Keratinocyte (primary cell): ENCODE measurements at regions not wholly inside any gene's neighbourhood (a gene's known extent, or its start where the extent isn't known, plus 50 kb on each side); places are given as distances from the start of the nearest gene placed in this dataset.

Experiments used
- EZH2 ChIP-seq: IDR thresholded peaks from one replicate; pipeline ENCODE4 v1.6.1; 2012; ENCODE audit warnings: inconsistent platforms, mild to moderate bottlenecking, low read length, moderate library complexity
- TF ChIP-seq, protein P1 (sequence below), 3 experiments: IDR thresholded peaks in 1 of 3; conservative IDR thresholded peaks in 1 of 3; optimal IDR thresholded peaks in 1 of 3; 2 replicates in 2 of 3; 3 replicates in 1 of 3; pipeline versions ENCODE3 to v1.5.1; 2011; ENCODE audit warnings: low read length in 3 of 3, mild to moderate bottlenecking in 3 of 3, moderate library complexity in 2 of 3, control low read depth in 1 of 3, inconsistent platforms in 1 of 3; ENCODE audit not compliant: insufficient read depth in 2 of 3; ENCODE audit errors: extremely low read depth in 1 of 3

DNA sequence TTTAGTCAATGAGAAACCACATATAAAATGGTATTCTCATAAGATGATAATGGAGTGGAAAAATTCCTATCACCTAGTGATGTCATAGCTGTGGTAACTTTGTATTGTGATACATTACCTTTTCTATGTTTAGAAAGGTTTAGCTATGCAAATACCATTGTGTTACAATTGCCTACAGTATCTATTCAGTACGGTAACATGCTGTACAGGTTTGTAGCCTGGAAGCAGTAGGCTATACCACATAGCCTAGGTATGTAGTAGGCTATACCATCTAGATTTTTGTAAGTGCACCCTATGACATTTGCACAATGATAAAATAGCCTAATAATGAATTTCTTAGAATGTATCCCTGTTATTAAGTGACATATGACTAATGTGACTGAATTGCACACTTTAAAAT, 50.5 kb upstream of the CCDC196 start:
- TF ChIP-seq, protein P1, sequence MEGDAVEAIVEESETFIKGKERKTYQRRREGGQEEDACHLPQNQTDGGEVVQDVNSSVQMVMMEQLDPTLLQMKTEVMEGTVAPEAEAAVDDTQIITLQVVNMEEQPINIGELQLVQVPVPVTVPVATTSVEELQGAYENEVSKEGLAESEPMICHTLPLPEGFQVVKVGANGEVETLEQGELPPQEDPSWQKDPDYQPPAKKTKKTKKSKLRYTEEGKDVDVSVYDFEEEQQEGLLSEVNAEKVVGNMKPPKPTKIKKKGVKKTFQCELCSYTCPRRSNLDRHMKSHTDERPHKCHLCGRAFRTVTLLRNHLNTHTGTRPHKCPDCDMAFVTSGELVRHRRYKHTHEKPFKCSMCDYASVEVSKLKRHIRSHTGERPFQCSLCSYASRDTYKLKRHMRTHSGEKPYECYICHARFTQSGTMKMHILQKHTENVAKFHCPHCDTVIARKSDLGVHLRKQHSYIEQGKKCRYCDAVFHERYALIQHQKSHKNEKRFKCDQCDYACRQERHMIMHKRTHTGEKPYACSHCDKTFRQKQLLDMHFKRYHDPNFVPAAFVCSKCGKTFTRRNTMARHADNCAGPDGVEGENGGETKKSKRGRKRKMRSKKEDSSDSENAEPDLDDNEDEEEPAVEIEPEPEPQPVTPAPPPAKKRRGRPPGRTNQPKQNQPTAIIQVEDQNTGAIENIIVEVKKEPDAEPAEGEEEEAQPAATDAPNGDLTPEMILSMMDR (optimal IDR thresholded peaks at IDR 0.05 in 1 of 3, IDR thresholded peaks at IDR 0.05 in 1 of 3, conservative IDR thresholded peaks at IDR 0.05 in 1 of 3; ENCODE audit: extremely low read depth in 1 of 3, insufficient read depth in 2 of 3, low read length in 3 of 3): no peak
- no peak for TF ChIP-seq EZH2
